GM21515 (cell line): ENCODE measurements at regions not wholly inside any gene's neighbourhood (a gene's known extent, or its start where the extent isn't known, plus 50 kb on each side); places are given as distances from the start of the nearest gene placed in this dataset.
"Not testable (repeated sequence)": the region's sequence is repeated elsewhere in the genome, so short reads cannot be mapped to it uniquely, and the experiment has no call there.

ENCODE experiments used
- ATAC-seq: cut with Tn5 transposase; IDR thresholded peaks from one replicate; pipeline ENCODE4 v1.9.1; 2021; ENCODE audit not compliant: unreplicated experiment

DNA sequence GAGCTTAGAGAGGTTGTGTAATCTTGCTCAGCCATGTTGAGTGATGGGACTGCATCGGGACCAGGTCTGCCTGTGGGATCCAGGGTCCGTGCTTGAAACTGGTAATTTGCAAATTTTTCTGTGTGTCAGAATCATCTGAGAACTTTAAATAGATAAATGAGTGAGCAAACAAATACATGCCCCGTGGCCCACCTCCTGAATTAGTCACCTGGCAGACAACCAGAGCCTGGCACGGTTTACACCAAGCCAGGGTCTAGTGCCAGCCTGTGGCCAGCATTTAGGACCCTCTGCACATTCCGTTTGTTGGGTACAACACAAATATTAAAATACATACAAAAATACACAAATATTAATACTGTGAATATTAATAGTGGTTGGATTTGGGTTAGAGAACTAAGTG is 90.6 kb upstream of the STOX2 start:
- no peak for ATAC-seq

- ATAC-seq, result no peak
Measured at GRCh38 chr4:183816077-183816476, 89.0 kb upstream of the STOX2 start.

DNA sequence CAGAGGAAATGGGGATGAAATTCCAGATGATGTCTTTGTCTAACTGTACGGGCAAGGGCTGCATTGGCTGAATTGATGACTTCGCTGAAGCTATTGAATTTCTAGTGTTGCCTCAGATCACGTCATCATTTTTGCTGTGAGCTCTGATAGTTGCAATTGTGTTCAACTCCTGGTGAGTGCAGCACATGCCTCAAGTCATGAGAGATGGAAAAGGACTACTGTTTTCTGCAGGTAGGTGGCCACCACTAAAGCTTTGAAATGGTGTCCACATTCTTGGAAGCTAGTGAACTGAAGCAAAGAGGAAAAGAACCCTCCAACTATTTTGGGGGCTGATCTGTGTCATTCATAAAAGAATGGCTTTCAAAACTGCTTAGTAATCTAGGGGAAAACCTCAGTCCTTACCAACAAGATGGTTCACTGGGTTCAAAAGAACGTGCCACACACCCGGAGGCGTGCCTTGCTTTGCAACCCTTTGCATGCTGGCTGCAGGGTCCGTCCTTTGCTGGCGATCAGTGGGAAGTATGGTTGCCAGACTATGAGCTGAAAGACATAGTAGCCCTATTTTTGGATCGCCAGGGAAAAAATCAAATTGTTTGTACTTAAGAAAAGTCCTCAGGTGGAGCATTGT is 88.1 kb upstream of the STOX2 start:
- ATAC-seq, result no peak

DNA sequence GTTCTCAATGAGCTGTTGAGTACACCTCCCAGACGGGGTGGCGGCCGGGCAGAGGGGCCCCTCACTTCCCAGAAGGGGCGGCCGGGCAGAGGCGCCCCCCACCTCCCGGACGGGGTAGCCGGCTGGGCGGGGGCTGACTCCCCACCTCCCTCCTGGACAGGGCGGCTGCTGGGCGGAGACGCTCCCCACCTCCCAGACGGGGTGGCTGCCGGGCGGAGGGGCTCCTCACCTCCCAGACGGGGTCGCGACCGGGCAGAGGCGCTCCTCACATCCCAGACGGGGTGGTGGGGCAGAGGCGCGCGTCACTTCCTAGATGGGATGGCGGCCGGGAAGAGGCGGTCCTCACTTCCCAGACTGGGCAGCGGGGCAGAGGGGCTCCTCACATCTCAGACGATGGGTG is 86.5 kb upstream of the STOX2 start:
- not testable (repeated sequence) for ATAC-seq

- no peak for ATAC-seq
Measured at GRCh38 chr4:183821076-183821853, 83.8 kb upstream of the STOX2 start.

DNA sequence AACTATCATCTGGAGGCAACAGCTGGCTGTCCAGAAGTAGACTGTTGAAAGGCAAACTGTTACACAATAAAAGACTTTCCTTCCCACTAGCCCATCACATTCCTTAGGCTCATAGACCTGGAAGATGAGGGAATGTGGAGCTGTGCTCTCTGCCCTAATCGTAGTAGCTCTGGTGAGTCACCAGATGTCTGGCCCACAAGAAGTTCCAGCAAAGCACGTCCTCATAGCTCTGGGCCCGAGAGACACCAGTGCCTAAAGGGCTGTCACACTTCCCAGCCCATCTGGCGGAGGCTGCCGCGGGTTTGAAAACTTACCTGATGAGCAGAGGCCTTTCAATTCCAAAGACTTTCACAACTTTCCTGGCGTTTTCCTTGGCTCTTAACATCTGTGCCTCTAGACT is 81.7 kb upstream of the STOX2 start:
- no peak for ATAC-seq

- no peak for ATAC-seq
Measured at GRCh38 chr4:183825346-183825745, 79.8 kb upstream of the STOX2 start.

DNA sequence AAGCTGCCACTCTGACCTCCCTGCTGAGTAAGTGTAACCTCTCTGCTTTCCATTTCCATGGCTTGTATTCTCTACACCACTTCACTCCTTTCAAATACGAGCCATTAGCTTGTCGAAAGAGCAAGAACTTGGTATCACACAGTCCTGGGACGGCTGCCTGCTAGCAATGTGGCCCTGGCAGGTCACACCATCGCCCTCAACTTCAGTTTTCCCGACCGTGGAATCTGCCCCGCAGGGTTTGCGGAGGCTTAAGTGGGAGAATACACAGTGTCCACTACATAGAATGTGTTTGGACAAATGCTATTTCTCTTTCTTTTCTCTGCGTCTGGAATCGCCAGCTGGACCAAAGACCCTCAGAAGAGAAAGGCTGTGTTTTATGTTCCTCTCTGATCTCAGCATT is 78.6 kb upstream of the STOX2 start:
- ATAC-seq, result no peak

DNA sequence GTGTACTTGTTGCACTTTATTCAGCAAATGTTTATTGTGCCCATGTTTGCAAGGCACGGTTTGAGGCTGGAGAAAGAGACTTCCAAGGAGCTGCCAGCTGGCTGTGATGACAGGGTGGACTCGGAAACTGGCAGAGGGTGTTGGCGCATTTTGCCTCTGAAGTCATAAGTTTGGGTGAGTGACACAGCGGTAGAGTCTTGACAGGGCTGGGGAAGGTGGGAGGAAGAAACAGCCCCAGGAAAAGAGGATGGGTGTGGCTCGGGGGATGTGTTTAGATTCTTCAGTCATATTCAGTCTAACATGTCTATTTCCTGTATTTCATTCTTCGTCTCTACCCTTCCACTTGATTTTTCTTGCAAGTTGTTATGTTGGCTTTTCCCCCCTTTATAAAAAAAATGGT is 77.0 kb upstream of the STOX2 start:
- no peak for ATAC-seq

DNA sequence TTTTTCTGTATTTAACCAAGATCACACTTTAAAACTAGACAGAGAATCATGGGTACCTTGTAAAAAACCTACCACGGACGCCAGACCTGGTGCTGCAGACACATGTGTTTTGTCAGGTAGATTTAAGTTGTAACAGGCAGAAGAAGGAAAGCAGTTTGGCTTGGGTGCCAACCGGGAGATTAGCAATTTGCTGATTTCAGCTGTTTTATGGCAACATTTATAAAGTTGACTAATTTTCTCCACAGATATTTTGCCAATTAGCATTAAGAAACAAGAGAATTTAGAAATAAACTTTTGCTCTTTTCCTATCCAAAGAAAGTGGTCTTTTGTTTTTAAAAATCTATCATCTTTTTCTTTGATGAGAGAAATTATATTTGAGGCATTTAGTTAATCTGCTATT is 76.3 kb upstream of the STOX2 start:
- no peak for ATAC-seq

DNA sequence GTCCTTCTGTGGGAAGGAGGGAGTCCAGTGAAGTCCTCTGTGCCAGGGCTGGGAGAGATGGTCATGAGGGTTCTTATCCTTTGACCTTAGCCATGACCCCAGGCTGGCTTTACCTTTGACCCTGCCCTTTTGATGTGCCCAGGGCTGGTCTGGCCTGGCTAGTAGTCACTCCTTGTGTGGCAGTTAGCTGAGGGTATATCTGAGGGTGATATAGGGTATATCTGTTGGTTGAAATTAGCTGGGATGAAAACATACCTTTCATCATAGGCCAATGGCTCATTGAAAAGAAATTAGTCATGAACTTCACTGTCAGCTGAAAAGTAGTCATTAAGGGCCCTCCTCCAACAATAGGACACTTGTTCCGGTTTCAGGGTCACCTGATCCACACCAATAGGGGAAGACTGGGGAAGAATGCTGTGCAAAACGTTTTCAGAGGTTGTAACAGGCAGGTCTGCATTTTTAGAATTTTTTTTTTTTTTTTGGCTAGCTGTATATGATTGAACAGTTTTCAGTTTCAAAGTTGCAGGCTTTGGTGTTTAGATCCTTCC is 74.6 kb upstream of the STOX2 start:
- no peak for ATAC-seq

GRCh38 chr4:183831026-183831446 is 74.1 kb upstream of the STOX2 start:
- no peak for ATAC-seq

GRCh38 chr4:183831683-183832082 is 73.4 kb upstream of the STOX2 start:
- ATAC-seq, result no peak

DNA sequence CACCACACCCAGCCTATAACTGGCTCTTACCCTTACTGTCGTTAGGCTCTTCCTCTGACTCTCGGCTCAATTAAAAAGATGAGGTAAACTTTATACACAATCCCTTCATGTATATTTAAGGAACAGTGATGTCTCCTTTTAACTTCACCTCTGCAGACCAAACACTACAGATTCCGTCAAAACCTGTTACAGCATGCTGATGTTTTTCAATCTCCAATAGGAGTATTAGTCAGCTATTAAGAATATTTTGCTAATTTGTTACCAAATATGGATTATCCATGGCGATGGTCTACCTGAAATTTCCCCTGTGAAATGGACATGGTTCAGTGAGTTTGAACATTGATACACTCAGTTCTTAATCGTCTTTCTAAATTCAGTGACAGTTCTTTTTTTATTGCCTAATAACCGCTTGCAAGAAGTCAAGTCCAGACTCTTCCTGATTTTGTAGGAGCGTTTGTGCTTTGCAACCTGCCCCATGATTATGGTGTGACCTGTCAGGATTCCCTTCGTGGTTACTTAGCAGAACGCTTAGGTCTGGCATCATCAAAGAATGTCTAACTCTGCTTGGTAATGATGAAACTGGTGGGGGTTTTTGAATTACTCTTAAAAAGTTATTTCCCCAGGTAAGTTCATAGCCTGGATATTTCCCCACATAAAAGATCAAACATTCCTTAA is 72.2 kb upstream of the STOX2 start:
- ATAC-seq, result no peak

- ATAC-seq, result no peak
Measured at GRCh38 chr4:183834252-183834651, 70.9 kb upstream of the STOX2 start.

DNA sequence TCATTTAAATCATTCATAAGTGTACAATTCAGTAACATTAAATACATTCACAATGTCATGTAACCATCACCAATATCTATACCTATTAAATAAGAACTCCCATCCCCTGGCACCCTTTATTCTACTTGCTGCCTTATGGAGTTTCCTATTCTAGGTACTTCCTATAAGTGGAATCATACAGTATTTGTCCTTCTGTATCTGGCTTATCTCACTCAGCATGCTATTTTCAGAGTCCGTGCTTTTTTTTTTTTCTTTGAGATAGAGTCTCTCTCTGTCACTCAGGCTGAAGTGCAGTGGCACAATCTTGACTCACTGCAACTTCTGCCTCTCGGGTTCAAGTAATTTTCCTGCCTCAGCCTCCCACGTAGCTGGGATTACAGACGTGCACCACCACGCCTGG is 67.9 kb upstream of the STOX2 start:
- no peak for ATAC-seq

GRCh38 chr4:183838987-183839712 is 66.0 kb upstream of the STOX2 start:
- ATAC-seq, result no peak

DNA sequence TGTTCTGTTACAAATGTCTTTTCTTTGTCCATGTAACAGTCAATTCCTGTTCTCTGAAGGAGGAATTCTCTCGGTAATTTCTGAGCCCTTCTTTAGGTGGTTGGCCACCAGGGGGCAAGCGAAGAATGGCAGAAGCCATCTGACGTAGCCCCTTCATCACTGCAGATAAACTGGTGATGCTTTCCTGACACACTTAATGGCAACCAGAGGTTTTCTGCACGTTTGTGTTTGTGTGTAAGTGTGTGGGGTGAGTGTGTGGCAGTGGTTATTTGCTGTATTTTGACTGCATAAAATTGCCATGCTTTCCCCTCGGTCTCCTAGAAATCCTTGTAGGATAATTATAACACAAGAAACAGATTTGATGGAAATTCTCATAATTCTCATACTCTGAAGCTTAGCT is 64.8 kb upstream of the STOX2 start:
- peak; percentile 83 for ATAC-seq

- no peak for ATAC-seq
Measured at GRCh38 chr4:183841001-183841400, 64.1 kb upstream of the STOX2 start.

- ATAC-seq, result no peak
Measured at GRCh38 chr4:183842129-183842528, 63.0 kb upstream of the STOX2 start.

DNA sequence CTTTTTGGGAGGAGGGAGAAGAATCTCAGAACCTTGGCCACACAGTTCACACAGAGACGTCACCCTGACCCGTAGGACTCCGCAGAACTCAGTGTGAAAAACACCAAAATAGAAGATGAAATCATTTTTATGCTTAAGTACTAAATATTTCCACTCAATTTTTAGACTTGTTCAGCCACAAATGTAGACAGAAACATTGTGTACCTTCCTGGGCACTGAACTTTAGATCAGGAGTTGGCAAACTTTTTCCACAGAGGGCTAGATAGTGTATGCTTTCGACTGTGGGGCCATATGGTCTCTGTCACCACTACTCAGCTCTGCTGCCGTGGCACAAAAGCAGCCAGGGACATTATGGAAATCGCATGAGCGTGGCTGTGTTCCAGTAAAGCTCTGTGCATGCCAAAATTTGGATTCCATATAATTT is 61.8 kb upstream of the STOX2 start:
- ATAC-seq, result no peak
